ENCODE measurements at regions not wholly inside any gene's neighbourhood (a gene's known extent, or its start where the extent isn't known, plus 50 kb on each side); places are given as distances from the start of the nearest gene placed in this dataset.

DNA sequence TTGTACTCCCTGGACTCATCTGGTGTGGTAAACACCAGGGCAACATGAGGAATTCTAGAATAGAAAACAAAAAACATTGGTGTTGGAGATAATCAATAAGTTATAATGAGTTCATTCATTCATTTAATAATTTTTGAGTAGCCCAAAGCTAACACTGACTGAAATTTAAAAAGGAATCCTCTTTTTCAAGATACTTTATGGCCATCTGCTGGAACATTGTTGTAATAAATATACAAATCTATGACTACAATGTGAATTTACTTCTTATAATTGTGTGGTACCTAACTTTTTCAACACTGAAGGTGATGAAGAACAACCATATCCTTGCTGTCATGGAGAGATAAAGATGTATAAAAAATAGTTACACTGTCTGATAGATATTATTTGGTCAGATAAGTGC is 687.3 kb upstream of the MIS18BP1 start:
- Histone ChIP-seq H3K4ac (ENCODE audit: low read depth, low read length) (no peak overlapping the region), H2BK120ac (ENCODE audit: low read depth, low read length) (no peak overlapping the region), H4K20me1 (ENCODE audit: insufficient read depth, low read length) (no peaks in the 10 kb centered on the region), H2BK5ac (ENCODE audit: low read depth, low read length, poor library complexity, severe bottlenecking) (no peak overlapping the region), H2AK9ac (replicated peaks; ENCODE audit: low read depth, low read length, poor library complexity) (no peak overlapping the region), H3K79me1 (ENCODE audit: low read depth in 1 of 2, low read length in 2 of 2) (no peaks in the 10 kb centered on the region), H3K27me3 (ENCODE audit: control insufficient read depth, insufficient read depth, low read length) (no peaks in the 10 kb centered on the region), H3K27ac (ENCODE audit: insufficient read depth, low read length) (no peak overlapping the region), H3K4me3 (ENCODE audit: insufficient read depth, low read depth, low read length) (no peak overlapping the region), H3K23ac (ENCODE audit: low read depth, low read length) (no peak overlapping the region), H2BK15ac (ENCODE audit: low read depth, low read length) (no peak overlapping the region), H3K9ac (ENCODE audit: low read depth, low read length) (no peak overlapping the region), H3K18ac (ENCODE audit: low read depth, low read length) (no peak overlapping the region), H2AFZ (replicated peaks; ENCODE audit: low read length, poor library complexity) (no peak overlapping the region), H3K4me1 (ENCODE audit: control insufficient read depth, insufficient read depth, low read length) (no peaks in the 10 kb centered on the region), H3K56ac (ENCODE audit: extremely low read depth, insufficient read depth, low read length) (no peak overlapping the region), H3K4me2 (ENCODE audit: low read depth, low read length) (no peak overlapping the region), H4K91ac (ENCODE audit: insufficient read depth, low read depth, low read length) (no peak overlapping the region), H3K14ac (replicated peaks; ENCODE audit: low read depth, low read length) (no peak overlapping the region), H4K5ac (ENCODE audit: low read depth, low read length) (no peak overlapping the region), H3K9me1 (ENCODE audit: insufficient read depth, low read length) (no peaks in the 10 kb centered on the region), H4K8ac (ENCODE audit: low read depth in 2 of 2, low read length in 2 of 2) (no peak overlapping the region), H2BK20ac (ENCODE audit: low read depth, low read length) (no peak overlapping the region), H2AK5ac (ENCODE audit: low read depth, low read length) (no peak overlapping the region), H3K36me3 (ENCODE audit: control insufficient read depth, insufficient read depth, low read length) (no peaks in the 10 kb centered on the region), H3K9me3 (ENCODE audit: control insufficient read depth, insufficient read depth, low read length) (no peaks in the 10 kb centered on the region; the same call in 1 of the 2 replicates)
- dilution Hi-C loops (cut with HindIII; ENCODE audit: low sequenced_read_pairs, unreplicated experiment) (no loop called here), in situ Hi-C loops (cut with MboI; ENCODE audit: low sequenced_read_pairs) (no loop called here), intact Hi-C loops (cut with micrococcal nuclease) (no loop called here)
- TF ChIP-seq BHLHE40 (IDR thresholded peaks at IDR 0.05; ENCODE audit: low read depth, low read length) (no peak), RAD21 (IDR thresholded peaks at IDR 0.05; ENCODE audit: low read length) (no peak), CEBPB (IDR thresholded peaks at IDR 0.05; ENCODE audit: low read depth, low read length) (no peak), CHD1 (IDR thresholded peaks at IDR 0.05; ENCODE audit: low read depth, low read length) (no peak), MXI1 (IDR thresholded peaks at IDR 0.05; ENCODE audit: borderline replicate concordance, low read depth, low read length) (no peak), RCOR1 (IDR thresholded peaks at IDR 0.05; ENCODE audit: insufficient replicate concordance, low read length) (no peak), MAFK (IDR thresholded peaks at IDR 0.05; ENCODE audit: low read depth, low read length) (no peak), SMC3 (IDR thresholded peaks at IDR 0.05; ENCODE audit: low read depth, low read length) (no peak)
- TF ChIP-seq, protein P1, sequence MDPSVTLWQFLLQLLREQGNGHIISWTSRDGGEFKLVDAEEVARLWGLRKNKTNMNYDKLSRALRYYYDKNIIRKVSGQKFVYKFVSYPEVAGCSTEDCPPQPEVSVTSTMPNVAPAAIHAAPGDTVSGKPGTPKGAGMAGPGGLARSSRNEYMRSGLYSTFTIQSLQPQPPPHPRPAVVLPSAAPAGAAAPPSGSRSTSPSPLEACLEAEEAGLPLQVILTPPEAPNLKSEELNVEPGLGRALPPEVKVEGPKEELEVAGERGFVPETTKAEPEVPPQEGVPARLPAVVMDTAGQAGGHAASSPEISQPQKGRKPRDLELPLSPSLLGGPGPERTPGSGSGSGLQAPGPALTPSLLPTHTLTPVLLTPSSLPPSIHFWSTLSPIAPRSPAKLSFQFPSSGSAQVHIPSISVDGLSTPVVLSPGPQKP (IDR thresholded peaks at IDR 0.05; ENCODE audit: borderline replicate concordance, low read depth, low read length), result no peak
- ChIA-PET POLR2A (ENCODE audit: unreplicated experiment) (no interaction called here), CTCF (no interaction called here)
- no peak for ATAC-seq (ENCODE audit: low read depth)
- BruUV-seq (replicated peaks), result no TSS peak
- DNase-seq, result no peak
